H9 (cell line): ENCODE measurements at regions not wholly inside any gene's neighbourhood (a gene's known extent, or its start where the extent isn't known, plus 50 kb on each side); places are given as distances from the start of the nearest gene placed in this dataset.

Experiments used
- DNase-seq: peaks from one replicate; pipeline ENCODE4 v3.0.0-alpha.2; 2017
- H2AFZ ChIP-seq: one replicate; pipeline ENCODE4 v1.6.1; 2013; ENCODE audit warnings: mild to moderate bottlenecking, low read length, control low read depth, moderate library complexity
- H2AK5ac ChIP-seq: 2 replicates; pipeline ENCODE4 v1.6.1; 2013; ENCODE audit warnings: low read length, control low read depth, mixed read lengths; ENCODE audit not compliant: insufficient read length
- H2BK120ac ChIP-seq: one replicate; pipeline ENCODE4 v1.6.1; 2013; ENCODE audit warnings: low read depth, mild to moderate bottlenecking, low read length, control low read depth, inconsistent platforms; ENCODE audit not compliant: poor library complexity, severe bottlenecking
- H2BK12ac ChIP-seq: 2 replicates; pipeline ENCODE4 v1.6.1; 2013; ENCODE audit warnings: low read length, control low read depth, mixed read lengths, low read depth; ENCODE audit not compliant: insufficient read length
- H2BK15ac ChIP-seq: 2 replicates; pipeline ENCODE4 v1.6.1; 2013; ENCODE audit warnings: low read depth, low read length, control low read depth
- H2BK20ac ChIP-seq: one replicate; pipeline ENCODE4 v1.6.1; 2013; ENCODE audit warnings: low read depth, mild to moderate bottlenecking, low read length, control low read depth, inconsistent platforms; ENCODE audit not compliant: poor library complexity, severe bottlenecking
- H2BK5ac ChIP-seq: 2 replicates; pipeline ENCODE4 v1.6.1; 2013; ENCODE audit warnings: low read length, control low read depth, mixed read lengths; ENCODE audit not compliant: insufficient read length
- H3K14ac ChIP-seq: 2 replicates; pipeline ENCODE4 v1.6.1; 2013; ENCODE audit warnings: low read length, control low read depth; ENCODE audit not compliant: insufficient read depth
- H3K18ac ChIP-seq: 2 replicates; pipeline ENCODE4 v1.6.1; 2013; ENCODE audit warnings: low read depth, mild to moderate bottlenecking, mixed read lengths, low read length, control low read depth; ENCODE audit not compliant: insufficient read length
- H3K23ac ChIP-seq: 2 replicates; pipeline ENCODE4 v1.6.1; 2013; ENCODE audit warnings: low read length, control low read depth, mixed read lengths, low read depth; ENCODE audit not compliant: insufficient read length
- H3K23me2 ChIP-seq: 2 replicates; pipeline ENCODE4 v1.6.1; 2013; ENCODE audit warnings: low read depth, mild to moderate bottlenecking, mixed read lengths, low read length, control low read depth; ENCODE audit not compliant: insufficient read length, poor library complexity, severe bottlenecking
- H3K27ac ChIP-seq: 2 replicates; pipeline ENCODE4 v1.5.1; 2013; ENCODE audit warnings: low read length, control low read depth, mixed read lengths, low read depth; ENCODE audit not compliant: insufficient read length
- H3K27me3 ChIP-seq: 2 replicates; pipeline ENCODE4 v1.6.1; 2013; ENCODE audit warnings: low read length, control low read depth, inconsistent platforms; ENCODE audit not compliant: insufficient read depth
- H3K4ac ChIP-seq: 2 replicates; pipeline ENCODE4 v1.6.1; 2013; ENCODE audit warnings: low read depth, mild to moderate bottlenecking, control low read depth, inconsistent platforms, low read length, moderate library complexity
- H3K4me1 ChIP-seq: 2 replicates; pipeline ENCODE4 v1.6.1; 2013; ENCODE audit warnings: low read length, control low read depth, inconsistent platforms; ENCODE audit not compliant: insufficient read depth
- H3K4me2 ChIP-seq: 2 replicates; pipeline ENCODE4 v1.6.1; 2013; ENCODE audit warnings: low read length, control low read depth, mixed read lengths; ENCODE audit not compliant: insufficient read length, insufficient read depth
- H3K56ac ChIP-seq: 2 replicates; pipeline ENCODE4 v1.6.1; 2013; ENCODE audit warnings: low read depth, mild to moderate bottlenecking, mixed read lengths, low read length, control low read depth; ENCODE audit not compliant: insufficient read length
- H3K79me1 ChIP-seq: 2 replicates; pipeline ENCODE4 v1.6.1; 2013; ENCODE audit warnings: low read depth, mild to moderate bottlenecking, moderate library complexity, low read length, control low read depth, inconsistent platforms; ENCODE audit not compliant: insufficient read depth, poor library complexity, severe bottlenecking
- H3K79me2 ChIP-seq: 2 replicates; pipeline ENCODE4 v1.6.1; 2013; ENCODE audit warnings: low read length, control low read depth, inconsistent platforms; ENCODE audit not compliant: insufficient read depth
- H3K9ac ChIP-seq: 2 replicates; pipeline ENCODE4 v1.6.1; 2013; ENCODE audit warnings: low read length, control low read depth, mixed read lengths; ENCODE audit not compliant: insufficient read length; ENCODE audit errors: extremely low read depth
- H3K9me3 ChIP-seq: one replicate; pipeline ENCODE4 v1.6.1; 2013; ENCODE audit warnings: low read depth, low read length, inconsistent platforms; ENCODE audit not compliant: control insufficient read depth
- H3T11ph ChIP-seq: one replicate; pipeline ENCODE4 v1.6.1; 2013; ENCODE audit warnings: mild to moderate bottlenecking, low read length, control low read depth, inconsistent platforms
- H4K20me1 ChIP-seq: one replicate; pipeline ENCODE4 v1.6.1; 2013; ENCODE audit not compliant: control insufficient read depth, insufficient read length, insufficient read depth
- H4K5ac ChIP-seq: 2 replicates; pipeline ENCODE4 v1.6.1; 2013; ENCODE audit warnings: low read depth, mild to moderate bottlenecking, mixed read lengths, low read length, control low read depth; ENCODE audit not compliant: insufficient read length
- H4K8ac ChIP-seq: replicated peaks from 2 replicates; pipeline ENCODE4 v1.6.1; 2013; ENCODE audit warnings: low read length, control low read depth, mixed read lengths, low read depth; ENCODE audit not compliant: insufficient read length
- H4K91ac ChIP-seq: 2 replicates; pipeline ENCODE4 v1.6.1; 2013; ENCODE audit warnings: low read depth, mild to moderate bottlenecking, moderate library complexity, mixed read lengths, low read length, control low read depth; ENCODE audit not compliant: insufficient read length
- H3K27ac Mint-ChIP-seq, 3 experiments: 2 replicates in 2 of 3; 3 replicates in 1 of 3; pipeline ENCODE4 v1.8.0; 2020 to 2021; ENCODE audit warnings: mixed read lengths in 3 of 3, mild to moderate bottlenecking in 1 of 3, moderate library complexity in 1 of 3
- H3K27me3 Mint-ChIP-seq: 2 replicates; pipeline ENCODE4 v1.8.0; 2021; ENCODE audit warnings: low read depth, mild to moderate bottlenecking, moderate library complexity, mixed read lengths
- H3K36me3 Mint-ChIP-seq, 3 experiments: 2 replicates in 2 of 3; 3 replicates in 1 of 3; pipeline ENCODE4 v1.8.0; 2020 to 2021; ENCODE audit warnings: low read depth in 3 of 3, mixed read lengths in 3 of 3; ENCODE audit not compliant: insufficient read depth in 1 of 3
- H3K4me1 Mint-ChIP-seq, 2 experiments: 2 replicates each; pipeline ENCODE4 v1.8.0; 2020; ENCODE audit warnings: mixed read lengths in 2 of 2
- H3K4me3 Mint-ChIP-seq, 2 experiments: 2 replicates in 1 of 2; 3 replicates in 1 of 2; pipeline ENCODE4 v1.8.0; 2020 to 2021; ENCODE audit warnings: mild to moderate bottlenecking in 2 of 2, mixed read lengths in 2 of 2, moderate library complexity in 1 of 2
- H3K9me3 Mint-ChIP-seq, 2 experiments: 2 replicates in 1 of 2; 3 replicates in 1 of 2; pipeline ENCODE4 v1.8.0; 2020; ENCODE audit warnings: mild to moderate bottlenecking in 2 of 2, mixed read lengths in 2 of 2, moderate library complexity in 1 of 2
- CTCF ChIP-seq: fragments of 200-600 bp; sonication (generic); conservative IDR thresholded peaks from 3 replicates; pipeline ENCODE4 v1.8.0; 2021; ENCODE audit warnings: antibody characterized with exemption, mild to moderate bottlenecking
- WGBS: extraction: QIAGEN DNeasy Blood & Tissue Kit; methylation state at CpG from one replicate; pipeline ENCODE4 v1.1.7; 2013; ENCODE audit warnings: missing lambda C conversion rate, low lambda C conversion rate, mixed read lengths; ENCODE audit not compliant: insufficient read length; ENCODE audit errors: extremely low coverage; 5-methylcytosine and 5-hydroxymethylcytosine counted together

DNA sequence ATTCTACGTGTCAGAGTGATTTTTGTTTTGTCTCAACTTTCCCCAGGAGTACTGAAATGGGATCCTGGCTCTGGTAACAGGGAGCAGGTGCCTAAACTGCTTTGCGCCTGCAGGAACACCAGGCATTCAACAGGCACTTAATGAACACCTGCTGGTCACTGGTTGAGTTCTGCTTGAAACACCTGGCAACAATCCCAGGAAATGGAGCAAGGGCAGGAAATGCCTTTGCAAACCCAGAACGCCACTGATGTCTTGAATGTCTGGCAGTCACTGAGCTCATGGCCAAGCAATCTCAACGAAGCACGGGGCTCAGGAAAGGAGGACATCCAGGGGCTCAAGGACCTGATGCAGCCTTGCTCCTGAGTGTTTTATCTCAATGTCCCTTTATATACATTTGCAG, 360.0 kb upstream of the RAB6C start:
- no peak overlapping the region for H3K18ac ChIP-seq
- peaks cover 3 to 7% of the 10 kb centered on the region in 2 experiments; a peak in 4 of 5 replicates for H3K9me3 Mint-ChIP-seq
- H2AK5ac ChIP-seq = no peak overlapping the region
- H3K79me2 ChIP-seq = no peaks in the 10 kb centered on the region
- no peak overlapping the region for H2BK20ac ChIP-seq
- H4K20me1 ChIP-seq = no peaks in the 10 kb centered on the region
- no peak overlapping the region for H3K23ac ChIP-seq
- H3K27ac ChIP-seq = no peak overlapping the region
- no peak overlapping the region for H4K5ac ChIP-seq
- no peak overlapping the region for H2BK120ac ChIP-seq
- peak overlapping the region; percentile 12 for H3K4me2 ChIP-seq
- H2BK15ac ChIP-seq = no peak overlapping the region
- H2AFZ ChIP-seq = no peak overlapping the region
- no peak overlapping the region for H3K9ac ChIP-seq
- no peak overlapping the region for H2BK5ac ChIP-seq
- no peaks in the 10 kb centered on the region for H3K79me1 ChIP-seq
- no peak overlapping the region for H3K56ac ChIP-seq
- no peaks in the 10 kb centered on the region for H3K9me3 ChIP-seq
- no peak overlapping the region for H3T11ph ChIP-seq
- H3K27me3 ChIP-seq = no peaks in the 10 kb centered on the region
- no CpG with 5 or more reads among the region's 5 CpGs for WGBS
- no peak overlapping the region for H3K14ac ChIP-seq
- H4K91ac ChIP-seq = no peak overlapping the region
- H3K27me3 Mint-ChIP-seq = peaks cover under 1% of the 10 kb centered on the region; the same call in 1 of the 2 replicates
- peaks cover 14% of the 10 kb centered on the region; the same call in 1 of the 2 replicates for H3K4me1 ChIP-seq
- no peaks in the 10 kb centered on the region for H3K23me2 ChIP-seq
- no peak overlapping the region for H4K8ac ChIP-seq
- no peak overlapping the region for H3K4me3 Mint-ChIP-seq
- H3K36me3 Mint-ChIP-seq = peaks cover 0 to 12% (median 0%) of the 10 kb centered on the region in 3 experiments; a peak in 3 of 7 replicates
- no peak overlapping the region for H3K4ac ChIP-seq
- peak overlapping the region in 1 of 3 experiments; percentile 74; a peak in 2 of 7 replicates for H3K27ac Mint-ChIP-seq
- DNase-seq = peak; percentile 72
- H3K4me1 Mint-ChIP-seq = peaks cover 44 to 50% of the 10 kb centered on the region in 2 experiments
- H2BK12ac ChIP-seq = no peak overlapping the region
- no peak for TF ChIP-seq CTCF
